SK-N-MC (cell line): ENCODE measurements at regions not wholly inside any gene's neighbourhood (a gene's known extent, or its start where the extent isn't known, plus 50 kb on each side); places are given as distances from the start of the nearest gene placed in this dataset.

Source experiments
- DNase-seq: peaks from one replicate; pipeline ENCODE4 v3.0.0-alpha.2; 2011; ENCODE audit warnings: low read depth, low spot score
- H3K27ac ChIP-seq: fragments of 200-600 bp; sonication (generic); 2 replicates; pipeline ENCODE4 v1.5.1; 2016; ENCODE audit warnings: mixed run types
- H3K36me3 ChIP-seq: fragments of 200-600 bp; sonication (generic); 2 replicates; pipeline ENCODE4 v1.6.1; 2017; ENCODE audit warnings: antibody characterized with exemption, low read length, mixed read lengths; ENCODE audit not compliant: insufficient read depth
- H3K4me3 ChIP-seq: fragments of 200-600 bp; sonication (generic); 2 replicates; pipeline ENCODE4 v1.5.1; 2016
- H3K9ac ChIP-seq: fragments of 200-600 bp; sonication (generic); 2 replicates; pipeline ENCODE4 v1.8.0; 2017; ENCODE audit warnings: mixed run types, mixed read lengths; ENCODE audit not compliant: insufficient read length
- H3K9me3 ChIP-seq: fragments of 200-600 bp; sonication (generic); 2 replicates; pipeline ENCODE4 v1.6.1; 2017; ENCODE audit warnings: low read depth, mild to moderate bottlenecking, antibody characterized with exemption, low read length, moderate library complexity, mixed read lengths
- EZH2 ChIP-seq: fragments of 200-600 bp; sonication (generic); IDR thresholded peaks from one replicate; pipeline ENCODE4 v1.6.1; 2017; ENCODE audit warnings: antibody characterized with exemption
- FOXP2 ChIP-seq: optimal IDR thresholded peaks from 2 replicates; pipeline ENCODE3; 2011; ENCODE audit warnings: mild to moderate bottlenecking, moderate library complexity; ENCODE audit not compliant: insufficient read depth; ENCODE audit errors: extremely low read length, control extremely low read depth
- POLR2AphosphoS5 ChIP-seq: IDR thresholded peaks from 2 replicates; pipeline ENCODE4 v1.6.1; 2012; ENCODE audit warnings: mild to moderate bottlenecking, low read depth, low read length, borderline replicate concordance

DNA sequence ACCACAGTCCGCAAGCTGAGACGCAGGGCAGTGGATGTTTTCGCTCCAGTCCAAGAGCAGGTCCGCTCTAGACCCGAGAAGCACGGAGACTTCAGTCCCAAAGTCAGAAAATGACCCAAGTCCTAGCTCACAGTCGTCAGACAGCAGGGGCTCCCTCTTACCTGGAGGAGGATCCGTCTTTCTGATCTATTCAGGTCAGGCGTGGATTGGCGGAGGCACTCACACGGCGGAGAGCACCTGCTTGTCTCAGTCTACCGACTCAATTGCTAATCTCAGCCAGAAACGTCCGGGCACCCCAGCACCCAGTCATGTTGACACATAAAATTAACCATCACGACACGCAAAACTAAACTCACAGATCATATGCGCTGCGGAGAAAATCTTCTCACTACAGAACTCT is 285.3 kb upstream of the CDH4 start:
- no peaks in the 10 kb centered on the region for H3K9me3 ChIP-seq
- no peak for DNase-seq
- no peaks in the 10 kb centered on the region for H3K36me3 ChIP-seq
- no peak overlapping the region for H3K4me3 ChIP-seq
- no peak overlapping the region for H3K27ac ChIP-seq
- TF ChIP-seq EZH2 (no peak), FOXP2 (no peak), POLR2AphosphoS5 (no peak)
- H3K9ac ChIP-seq: no peak overlapping the region

DNA sequence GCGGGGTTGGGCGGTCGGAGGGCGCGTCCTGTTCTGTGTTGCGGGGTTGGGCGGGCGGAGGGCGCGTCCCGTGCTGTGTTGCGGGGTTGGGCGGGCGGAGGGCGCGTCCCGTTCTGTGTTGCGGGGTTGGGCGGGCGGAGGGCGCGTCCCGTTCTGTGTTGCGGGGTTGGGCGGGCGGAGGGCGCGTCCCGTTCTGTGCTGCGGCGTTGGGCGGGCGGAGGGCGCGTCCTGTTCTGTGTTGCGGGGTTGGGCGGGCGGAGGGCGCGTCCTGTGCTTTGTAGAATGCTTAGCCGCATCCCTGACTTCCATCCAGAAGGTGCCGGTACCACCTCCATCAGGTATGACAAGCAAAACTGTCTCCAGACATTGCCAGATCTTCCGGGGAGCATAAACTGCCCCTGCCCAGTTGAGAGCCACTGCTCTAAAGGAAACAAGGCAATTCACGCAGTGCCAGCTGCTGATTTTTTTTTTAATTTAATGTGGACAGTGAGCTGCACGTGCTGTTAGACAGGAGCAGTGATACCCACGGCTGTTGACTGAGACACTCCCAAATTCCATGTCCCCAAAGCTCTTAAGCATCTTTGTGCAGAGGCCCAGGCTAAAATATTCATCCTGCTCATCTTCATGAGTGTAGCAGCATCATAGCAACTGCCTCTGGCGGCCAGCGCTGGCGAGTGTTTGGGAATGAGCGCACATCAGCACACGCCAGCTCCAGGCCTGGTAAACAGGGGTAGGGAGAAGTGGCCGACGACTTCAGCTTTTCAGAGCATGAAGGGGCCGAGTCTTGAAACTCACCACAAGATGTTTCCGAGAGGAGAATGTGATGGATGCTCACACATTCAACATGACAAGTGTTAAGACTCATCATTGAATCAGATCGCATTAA is 284.4 kb upstream of the CDH4 start:
- no peak for DNase-seq
- no peaks in the 10 kb centered on the region for H3K9me3 ChIP-seq
- H3K27ac ChIP-seq: no peak overlapping the region
- TF ChIP-seq EZH2: no peak
- TF ChIP-seq FOXP2: no peak
- no peak for TF ChIP-seq POLR2AphosphoS5
- no peaks in the 10 kb centered on the region for H3K36me3 ChIP-seq
- no peak overlapping the region for H3K4me3 ChIP-seq
- no peak overlapping the region for H3K9ac ChIP-seq

DNA sequence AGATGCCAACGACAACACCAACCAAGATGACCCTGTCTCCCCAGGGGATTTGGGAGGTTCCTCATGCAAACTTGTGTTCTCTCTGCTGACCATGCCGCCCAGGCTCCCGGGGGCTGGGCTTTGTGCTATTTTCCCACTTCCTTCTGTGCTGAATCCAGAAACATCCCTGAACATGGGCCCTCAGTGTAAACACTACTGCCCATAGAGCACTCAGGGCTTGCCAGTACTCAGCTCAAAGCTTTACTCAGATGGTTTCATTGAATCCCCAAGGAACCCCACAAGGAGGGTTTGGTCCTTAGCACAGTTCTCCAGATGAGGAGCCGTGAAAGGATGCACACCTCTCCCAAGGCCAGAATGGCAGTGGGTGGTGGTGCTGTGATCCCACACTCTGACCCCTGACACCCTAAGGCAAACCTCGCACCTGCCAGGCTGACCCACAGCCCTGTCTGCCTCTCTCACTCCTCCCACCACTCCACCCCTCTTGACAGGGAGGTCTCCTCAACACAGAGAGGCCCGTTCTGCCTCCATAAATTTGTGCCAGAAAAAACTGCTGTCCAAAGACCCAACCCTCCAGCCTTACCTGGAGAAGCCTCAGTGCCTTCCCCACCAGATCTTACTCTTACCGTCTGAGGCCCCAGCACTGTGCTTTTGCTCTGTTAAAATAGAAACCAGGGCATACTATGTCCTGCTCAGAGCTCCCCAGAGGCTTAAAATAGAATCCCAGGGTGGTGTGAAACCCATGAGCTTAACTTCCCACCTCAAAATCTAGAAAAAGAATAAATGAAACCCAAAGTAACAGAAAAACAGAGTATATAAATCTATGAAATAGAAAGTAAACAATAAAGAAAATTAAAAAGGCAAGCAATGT is 283.0 kb upstream of the CDH4 start:
- TF ChIP-seq EZH2: no peak
- no peak for TF ChIP-seq POLR2AphosphoS5
- TF ChIP-seq FOXP2: no peak
- DNase-seq: no peak
- H3K4me3 ChIP-seq: no peak overlapping the region
- H3K9ac ChIP-seq: no peak overlapping the region
- no peaks in the 10 kb centered on the region for H3K36me3 ChIP-seq
- H3K9me3 ChIP-seq: no peaks in the 10 kb centered on the region
- no peak overlapping the region for H3K27ac ChIP-seq

DNA sequence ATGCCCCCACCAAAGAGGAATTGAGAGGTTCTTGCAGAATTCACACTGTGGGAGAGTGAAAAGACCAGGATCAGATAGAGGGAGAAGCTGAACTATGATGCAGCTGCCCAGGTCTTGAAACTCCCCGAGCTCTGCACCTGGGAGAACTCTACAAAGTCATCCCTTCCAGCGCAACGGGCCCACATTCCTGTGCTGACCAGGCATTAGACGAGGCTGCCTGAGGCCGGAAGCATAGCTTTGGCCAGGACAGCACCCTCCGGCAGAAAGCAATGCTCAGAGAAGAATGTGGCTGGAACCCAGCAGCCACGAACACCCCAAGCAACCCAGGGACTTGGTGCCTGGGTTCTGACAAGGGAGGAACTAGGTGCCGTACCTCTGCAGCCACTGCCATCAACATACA is 281.5 kb upstream of the CDH4 start:
- TF ChIP-seq POLR2AphosphoS5: no peak
- H3K9me3 ChIP-seq: no peaks in the 10 kb centered on the region

DNA sequence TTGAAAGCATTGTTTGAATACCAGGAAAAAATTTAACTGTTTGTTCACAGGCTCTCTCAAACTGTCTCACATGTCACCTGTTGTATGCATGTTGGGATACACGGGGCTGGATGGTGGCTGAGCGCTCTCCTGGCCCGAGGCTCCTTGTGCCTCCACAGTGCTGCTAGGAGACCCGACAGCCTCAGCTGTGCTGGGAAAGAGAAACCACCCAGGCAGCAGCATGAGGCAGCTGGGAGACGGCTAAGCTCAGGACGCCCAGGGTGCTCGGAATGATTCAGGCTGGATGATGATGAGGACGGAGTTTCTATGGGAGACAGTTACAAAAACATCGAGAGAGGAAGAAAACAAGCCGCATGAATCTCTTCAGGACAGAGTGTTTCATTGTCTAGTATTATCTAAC is 278.0 kb upstream of the CDH4 start:
- H3K36me3 ChIP-seq: no peaks in the 10 kb centered on the region
- no peak overlapping the region for H3K27ac ChIP-seq
- H3K4me3 ChIP-seq: no peak overlapping the region
- DNase-seq: no peak
- H3K9ac ChIP-seq: no peak overlapping the region
- H3K9me3 ChIP-seq: no peaks in the 10 kb centered on the region
- no peak for TF ChIP-seq FOXP2
- no peak for TF ChIP-seq POLR2AphosphoS5
- no peak for TF ChIP-seq EZH2

More for the DNA sequence above, 281.5 kb upstream of the CDH4 start:
- no peak for DNase-seq
- Histone ChIP-seq H3K4me3 (no peak overlapping the region), H3K36me3 (no peaks in the 10 kb centered on the region), H3K27ac (no peak overlapping the region), H3K9ac (no peak overlapping the region)

DNA sequence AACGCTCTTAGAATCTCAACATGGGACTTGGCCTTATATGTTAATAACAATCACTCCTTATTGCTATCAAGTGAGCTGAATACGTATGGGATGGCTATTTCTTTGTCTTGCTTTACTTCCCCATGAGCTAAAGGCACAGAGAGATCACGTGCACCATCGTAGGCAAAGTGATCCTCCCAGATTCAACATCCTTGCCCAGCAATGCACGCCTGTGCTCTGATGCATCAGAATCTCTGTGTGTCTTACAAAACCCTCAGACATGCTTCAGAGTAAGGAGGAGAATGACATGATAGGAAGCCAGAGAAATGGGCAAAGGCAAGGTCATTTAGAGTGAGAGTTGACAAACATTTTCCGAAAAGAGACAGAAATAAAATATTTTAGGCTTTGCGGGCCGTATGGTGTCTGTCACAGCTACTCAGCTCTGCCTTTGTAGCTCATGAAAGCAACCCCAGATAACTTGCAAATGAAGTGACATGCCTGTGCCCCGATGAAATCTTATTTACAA is 277.6 kb upstream of the CDH4 start:
- DNase-seq: no peak
- no peak for TF ChIP-seq POLR2AphosphoS5
- no peak for TF ChIP-seq FOXP2
- no peak for TF ChIP-seq EZH2
- Histone ChIP-seq H3K36me3 (no peaks in the 10 kb centered on the region), H3K9ac (no peak overlapping the region), H3K4me3 (no peak overlapping the region), H3K27ac (no peak overlapping the region), H3K9me3 (no peaks in the 10 kb centered on the region)

DNA sequence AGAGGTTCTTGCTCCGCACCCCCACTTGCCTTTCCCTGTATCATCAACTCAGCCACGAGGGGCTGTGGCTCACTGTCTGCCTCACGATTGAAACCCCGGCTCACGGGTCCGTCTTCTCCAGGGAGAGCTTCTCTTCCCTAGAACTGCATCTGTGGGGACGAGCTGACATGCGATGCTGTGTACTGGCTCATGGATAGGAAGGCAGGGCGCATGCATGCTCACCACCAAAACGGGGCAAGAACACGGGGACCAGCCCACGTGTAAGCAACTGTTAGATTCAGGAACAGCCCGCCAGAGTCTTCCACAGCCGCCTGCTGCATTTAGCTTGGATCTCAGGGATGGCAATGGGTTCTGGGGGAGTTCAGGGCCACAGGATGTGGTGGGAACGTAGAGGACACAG is 275.9 kb upstream of the CDH4 start:
- no peak for DNase-seq
- Histone ChIP-seq H3K9me3 (0 out of 2 replicates have a peak, but pooled peaks cover 3% of the 10 kb centered on the region), H3K27ac (no peak overlapping the region), H3K4me3 (no peak overlapping the region), H3K9ac (no peak overlapping the region), H3K36me3 (no peaks in the 10 kb centered on the region)
- TF ChIP-seq FOXP2: no peak
- TF ChIP-seq POLR2AphosphoS5: no peak
- TF ChIP-seq EZH2: no peak

DNA sequence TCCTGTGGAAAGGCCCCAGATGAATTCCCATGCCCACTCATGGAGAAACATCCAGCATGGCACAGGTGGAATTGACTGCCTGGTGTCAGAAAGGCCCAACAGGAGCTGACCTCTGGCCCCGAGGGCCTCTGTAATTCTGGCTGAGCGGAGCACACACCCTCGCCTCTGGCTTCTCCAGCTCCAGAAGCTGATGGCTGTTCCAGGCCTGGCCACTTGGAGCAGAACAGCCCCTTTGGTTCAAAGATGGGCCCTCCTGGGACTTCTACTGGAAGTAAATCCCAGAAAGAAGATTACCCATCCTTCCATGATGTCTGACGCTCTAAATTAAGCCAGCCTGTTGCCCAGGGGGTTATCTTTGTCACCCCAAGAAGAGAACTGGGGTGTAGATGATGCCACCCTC is 275.1 kb upstream of the CDH4 start:
- H3K36me3 ChIP-seq: no peaks in the 10 kb centered on the region
- TF ChIP-seq POLR2AphosphoS5: no peak
- no peak for TF ChIP-seq EZH2
- no peak for TF ChIP-seq FOXP2
- no peak overlapping the region for H3K4me3 ChIP-seq
- H3K9me3 ChIP-seq: 0 out of 2 replicates have a peak, but pooled peaks cover 3% of the 10 kb centered on the region
- H3K27ac ChIP-seq: no peak overlapping the region
- no peak for DNase-seq
- H3K9ac ChIP-seq: no peak overlapping the region

DNA sequence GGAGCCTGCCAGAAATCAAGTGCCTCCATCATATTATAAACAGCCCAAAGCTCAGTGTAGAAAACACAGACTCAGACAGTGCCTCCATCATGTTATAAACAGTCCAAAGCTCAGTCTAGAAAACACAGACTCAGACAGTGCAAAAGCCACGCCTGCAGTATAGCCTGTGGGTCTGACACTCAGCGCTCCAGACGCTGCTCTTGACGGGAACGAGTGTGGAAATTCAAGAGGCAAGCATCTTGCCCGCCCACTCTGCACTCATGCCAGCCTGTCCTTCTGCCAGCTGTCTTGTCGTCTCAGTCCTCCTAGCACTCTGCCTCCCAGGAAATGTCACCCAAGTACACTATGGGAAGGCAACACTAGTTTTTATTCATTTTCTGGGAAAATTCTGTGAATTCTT is 274.2 kb upstream of the CDH4 start:
- H3K4me3 ChIP-seq: no peak overlapping the region
- no peak for DNase-seq
- H3K27ac ChIP-seq: no peak overlapping the region
- 0 out of 2 replicates have a peak, but pooled peaks cover 3% of the 10 kb centered on the region for H3K9me3 ChIP-seq
- H3K9ac ChIP-seq: no peak overlapping the region
- H3K36me3 ChIP-seq: no peaks in the 10 kb centered on the region
- TF ChIP-seq FOXP2 (no peak), EZH2 (no peak), POLR2AphosphoS5 (no peak)
